Fibroblast of lung (primary cell): ENCODE measurements at regions not wholly inside any gene's neighbourhood (a gene's known extent, or its start where the extent isn't known, plus 50 kb on each side); places are given as distances from the start of the nearest gene placed in this dataset.
A peak's percentile ranks its signal among the peaks of the same experiment; 100 is the strongest.

Experiments used
- DNase-seq, 2 donors: peaks; one replicate each; pipeline versions ENCODE4 v3.0.0 to v3.0.0-alpha.2; 2010; ENCODE audit warnings: low read depth in 2 of 2
- H2AFZ ChIP-seq: 2 replicates; pipeline ENCODE4 v1.5.1; 2012; ENCODE audit warnings: low read length, control low read depth, inconsistent platforms
- H3K27ac ChIP-seq: 2 replicates; pipeline ENCODE4 v1.5.1; 2011; ENCODE audit warnings: low read length, control low read depth; ENCODE audit not compliant: insufficient read depth
- H3K27me3 ChIP-seq: 2 replicates; pipeline ENCODE4 v1.5.1; 2011; ENCODE audit warnings: mild to moderate bottlenecking, low read length; ENCODE audit not compliant: control insufficient read depth, insufficient read depth
- H3K36me3 ChIP-seq: 2 replicates; pipeline ENCODE4 v1.5.1; 2011; ENCODE audit warnings: low read length; ENCODE audit not compliant: control insufficient read depth, insufficient read depth
- H3K4me1 ChIP-seq: 2 replicates; pipeline ENCODE4 v1.5.1; 2011; ENCODE audit warnings: low read length; ENCODE audit not compliant: control insufficient read depth, insufficient read depth; ENCODE audit errors: extremely low read depth
- H3K4me2 ChIP-seq: 2 replicates; pipeline ENCODE4 v1.5.1; 2011; ENCODE audit warnings: low read length, control low read depth; ENCODE audit not compliant: insufficient read depth; ENCODE audit errors: extremely low read depth
- H3K4me3 ChIP-seq, 4 experiments: fragments of 200-600 bp in 1 of 4; sonication (generic) in 1 of 4; replicated peaks in 1 of 4; 2 replicates each; pipeline ENCODE4 v1.5.1; 2011 to 2016; ENCODE audit warnings: low read length in 4 of 4, low read depth in 3 of 4, mild to moderate bottlenecking in 3 of 4, control low read depth in 2 of 4, inconsistent platforms in 1 of 4, mixed read lengths in 1 of 4; ENCODE audit not compliant: insufficient read depth in 1 of 4; ENCODE audit errors: control extremely low read depth in 1 of 4
- H3K79me2 ChIP-seq: 2 replicates; pipeline ENCODE4 v1.5.1; 2012; ENCODE audit warnings: mild to moderate bottlenecking, low read length, inconsistent platforms; ENCODE audit not compliant: control insufficient read depth, insufficient read depth
- H3K9ac ChIP-seq: 2 replicates; pipeline ENCODE4 v1.5.1; 2011; ENCODE audit warnings: mild to moderate bottlenecking, low read length, control low read depth; ENCODE audit not compliant: insufficient read depth
- H3K9me3 ChIP-seq: 2 replicates; pipeline ENCODE4 v1.5.1; 2012; ENCODE audit warnings: low read depth, low read length; ENCODE audit not compliant: control insufficient read depth, insufficient read depth
- H4K20me1 ChIP-seq: 2 replicates; pipeline ENCODE4 v1.5.1; 2011; ENCODE audit warnings: low read length; ENCODE audit not compliant: control insufficient read depth, insufficient read depth; ENCODE audit errors: extremely low read depth
- EZH2 ChIP-seq: IDR thresholded peaks from 2 replicates; pipeline ENCODE4 v1.5.1; 2012; ENCODE audit warnings: low read length, control low read depth, mild to moderate bottlenecking; ENCODE audit errors: missing control alignments
- TF ChIP-seq, protein P1 (sequence below), 2 donors: IDR thresholded peaks in 1 of 2; conservative IDR thresholded peaks in 1 of 2; 1 replicate in 1 of 2; 2 replicates in 1 of 2; pipeline ENCODE4 v1.5.1; 2011 to 2012; ENCODE audit warnings: low read length in 2 of 2, control low read depth in 1 of 2, inconsistent platforms in 1 of 2, low read depth in 1 of 2, mild to moderate bottlenecking in 1 of 2

DNA sequence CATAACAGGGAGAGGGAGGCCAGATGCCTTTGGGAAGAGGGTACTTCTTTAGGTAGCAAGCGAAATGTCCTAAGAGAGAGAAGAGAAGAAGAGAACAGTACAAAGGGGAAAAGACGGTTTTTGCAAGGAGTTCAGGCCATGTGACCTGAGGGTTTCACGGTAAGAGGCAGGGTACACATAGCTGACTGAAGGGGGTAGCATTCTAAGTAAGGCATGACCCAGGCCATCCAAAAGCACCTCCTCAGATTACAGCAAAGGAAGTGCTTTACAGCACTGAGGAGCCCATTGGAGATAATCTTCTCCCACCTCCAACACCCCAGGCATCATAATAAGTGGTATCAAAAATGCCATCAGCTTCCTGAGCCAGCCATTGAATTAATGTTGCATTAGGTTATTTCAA, 258.2 kb upstream of the NPY start:
- no peak for DNase-seq
- H3K4me3 ChIP-seq, result no peak overlapping the region
- H3K27ac ChIP-seq, result no peak overlapping the region
- H3K79me2 ChIP-seq, result no peaks in the 10 kb centered on the region
- H2AFZ ChIP-seq, result no peak overlapping the region
- TF ChIP-seq, protein P1, sequence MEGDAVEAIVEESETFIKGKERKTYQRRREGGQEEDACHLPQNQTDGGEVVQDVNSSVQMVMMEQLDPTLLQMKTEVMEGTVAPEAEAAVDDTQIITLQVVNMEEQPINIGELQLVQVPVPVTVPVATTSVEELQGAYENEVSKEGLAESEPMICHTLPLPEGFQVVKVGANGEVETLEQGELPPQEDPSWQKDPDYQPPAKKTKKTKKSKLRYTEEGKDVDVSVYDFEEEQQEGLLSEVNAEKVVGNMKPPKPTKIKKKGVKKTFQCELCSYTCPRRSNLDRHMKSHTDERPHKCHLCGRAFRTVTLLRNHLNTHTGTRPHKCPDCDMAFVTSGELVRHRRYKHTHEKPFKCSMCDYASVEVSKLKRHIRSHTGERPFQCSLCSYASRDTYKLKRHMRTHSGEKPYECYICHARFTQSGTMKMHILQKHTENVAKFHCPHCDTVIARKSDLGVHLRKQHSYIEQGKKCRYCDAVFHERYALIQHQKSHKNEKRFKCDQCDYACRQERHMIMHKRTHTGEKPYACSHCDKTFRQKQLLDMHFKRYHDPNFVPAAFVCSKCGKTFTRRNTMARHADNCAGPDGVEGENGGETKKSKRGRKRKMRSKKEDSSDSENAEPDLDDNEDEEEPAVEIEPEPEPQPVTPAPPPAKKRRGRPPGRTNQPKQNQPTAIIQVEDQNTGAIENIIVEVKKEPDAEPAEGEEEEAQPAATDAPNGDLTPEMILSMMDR (conservative IDR thresholded peaks at IDR 0.05 in 1 of 2, IDR thresholded peaks at IDR 0.05 in 1 of 2; ENCODE audit: low read depth in 1 of 2, low read length in 2 of 2), result no peak
- no peak for TF ChIP-seq EZH2
- no peak overlapping the region for H3K4me2 ChIP-seq
- no peaks in the 10 kb centered on the region for H3K9me3 ChIP-seq
- no peaks in the 10 kb centered on the region for H4K20me1 ChIP-seq
- H3K27me3 ChIP-seq, result no peaks in the 10 kb centered on the region
- no peaks in the 10 kb centered on the region for H3K4me1 ChIP-seq
- no peak overlapping the region for H3K9ac ChIP-seq
- H3K36me3 ChIP-seq, result no peaks in the 10 kb centered on the region

DNA sequence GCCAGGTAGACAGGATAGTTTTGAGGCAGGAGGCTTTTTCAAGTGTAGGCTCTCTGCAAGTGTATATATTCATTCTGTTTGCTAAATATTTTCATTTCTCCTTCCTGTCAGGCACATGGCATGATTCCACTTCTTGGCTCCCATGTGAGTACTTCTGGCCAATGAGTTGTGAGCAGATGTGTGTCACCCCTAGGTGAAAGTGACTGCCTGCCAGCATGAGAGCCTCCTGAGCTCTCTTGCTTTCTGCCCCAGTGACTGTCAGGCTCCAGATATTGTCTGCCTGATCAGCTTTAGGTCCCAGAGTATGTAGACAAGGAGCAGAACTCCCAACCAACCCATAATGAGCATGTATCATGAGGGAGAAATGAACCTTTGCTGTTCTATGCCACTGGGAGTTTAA, 257.6 kb upstream of the NPY start:
- H3K27me3 ChIP-seq, result no peaks in the 10 kb centered on the region
- H3K36me3 ChIP-seq, result no peaks in the 10 kb centered on the region
- no peaks in the 10 kb centered on the region for H3K4me1 ChIP-seq
- TF ChIP-seq, protein P1 (conservative IDR thresholded peaks at IDR 0.05 in 1 of 2, IDR thresholded peaks at IDR 0.05 in 1 of 2; ENCODE audit: low read depth in 1 of 2, low read length in 2 of 2), result no peak
- no peak for TF ChIP-seq EZH2
- peak in 1 of 2 donors; percentile 5 for DNase-seq
- no peak overlapping the region for H3K4me2 ChIP-seq
- H3K9me3 ChIP-seq, result no peaks in the 10 kb centered on the region
- H3K4me3 ChIP-seq, result no peak overlapping the region
- no peak overlapping the region for H3K27ac ChIP-seq
- no peak overlapping the region for H3K9ac ChIP-seq
- H3K79me2 ChIP-seq, result no peaks in the 10 kb centered on the region
- H2AFZ ChIP-seq, result no peak overlapping the region
- H4K20me1 ChIP-seq, result no peaks in the 10 kb centered on the region

DNA sequence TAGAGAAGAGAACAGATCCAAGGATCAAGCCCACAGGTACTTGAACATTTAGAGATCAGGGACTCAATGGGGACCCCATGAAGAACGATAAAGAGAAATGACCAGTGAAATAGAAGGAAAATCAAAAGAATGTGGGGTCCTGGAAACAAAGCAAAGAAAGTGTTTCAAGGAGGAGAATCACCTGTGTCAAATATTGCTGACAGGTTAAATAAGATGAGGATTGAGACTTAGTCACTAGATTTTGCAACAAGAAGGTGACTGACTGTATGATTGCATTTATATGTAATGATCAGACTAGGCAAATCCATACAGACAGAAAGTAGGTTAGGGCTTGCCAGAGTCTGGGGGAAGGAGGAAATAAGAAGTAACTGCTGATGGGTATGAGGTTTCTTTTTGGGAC, 254.9 kb upstream of the NPY start:
- Histone ChIP-seq H3K4me2 (no peak overlapping the region), H3K9ac (no peak overlapping the region), H3K79me2 (no peaks in the 10 kb centered on the region), H3K36me3 (no peaks in the 10 kb centered on the region), H3K27ac (no peak overlapping the region), H3K27me3 (no peaks in the 10 kb centered on the region), H3K4me1 (no peaks in the 10 kb centered on the region), H3K4me3 (no peak overlapping the region), H2AFZ (no peak overlapping the region), H3K9me3 (no peaks in the 10 kb centered on the region), H4K20me1 (no peaks in the 10 kb centered on the region)
- no peak for DNase-seq
- TF ChIP-seq, protein P1 (conservative IDR thresholded peaks at IDR 0.05 in 1 of 2, IDR thresholded peaks at IDR 0.05 in 1 of 2; ENCODE audit: low read depth in 1 of 2, low read length in 2 of 2), result no peak
- no peak for TF ChIP-seq EZH2
